K562 (cell line): ENCODE measurements at regions not wholly inside any gene's neighbourhood (a gene's known extent, or its start where the extent isn't known, plus 50 kb on each side); places are given as distances from the start of the nearest gene placed in this dataset.

Source experiments
- ATAC-seq: fragments of 200-7000 bp; cut with Tn5 transposase; 3 replicates; pipeline ENCODE4 v1.9.1; 2020; ENCODE audit warnings: moderate library complexity
- BruUV-seq: library from RNA; stranded (reverse); fragments of 400-500 nt; replicated peaks from 2 replicates; lab custom pipeline; 2021; lab: Mats Ljungman, UMichigan
- CTCF ChIA-PET: fragments of 300-600 bp; formaldehyde crosslinking; extraction: SDS; loops from one replicate; lab custom pipeline; 2021; ENCODE audit warnings: low intra/inter-chr PET ratio; lab: Yijun Ruan, JAX
- POLR2A ChIA-PET: fragments of 300-600, 350-650 bp; sonication (Branson Sonifier 250); formaldehyde crosslinking; extraction: SDS; loops from one replicate; lab custom pipeline; 2021; ENCODE audit warnings: antibody characterized with exemption, inconsistent platforms; lab: Yijun Ruan, JAX
- DNase-seq, 4 experiments: peaks; one replicate each; pipeline versions ENCODE4 v3.0.0 to v3.0.0-alpha.2; 2011 to 2018; ENCODE audit warnings: low spot score in 3 of 4, mixed read lengths in 3 of 4; ENCODE audit errors: extremely low read depth in 1 of 4
- FAIRE-seq: peaks from 2 replicates; lab custom pipeline; 2011; peaks lifted over from hg19 to GRCh38; lab: Jason Lieb, UNC
- H2AFZ ChIP-seq: 2 replicates; pipeline ENCODE4 v1.6.0; 2011; ENCODE audit warnings: low read depth, low read length, control low read depth, inconsistent platforms
- H3K27ac ChIP-seq: fragments of 200-600 bp; 3 replicates; pipeline ENCODE4 v1.8.0; 2011; ENCODE audit warnings: low read depth, mild to moderate bottlenecking, control low read depth, inconsistent platforms, low read length, moderate library complexity, mixed read lengths; ENCODE audit errors: extremely low read depth
- H3K27me3 ChIP-seq, 2 experiments: fragments of 300-600 bp in 1 of 2; 2 replicates in 1 of 2; 3 replicates in 1 of 2; pipeline versions ENCODE4 v1.6.0 to v1.8.0; 2011; ENCODE audit warnings: inconsistent platforms in 2 of 2, low read length in 2 of 2, mild to moderate bottlenecking in 1 of 2, mixed read lengths in 1 of 2, moderate library complexity in 1 of 2; ENCODE audit not compliant: control insufficient read depth in 2 of 2, insufficient read depth in 2 of 2
- H3K36me3 ChIP-seq: fragments of 300-600 bp; 3 replicates; pipeline ENCODE4 v1.8.0; 2011; ENCODE audit warnings: mild to moderate bottlenecking, low read length, inconsistent platforms; ENCODE audit not compliant: control insufficient read depth, insufficient read depth
- H3K4me1 ChIP-seq, 2 experiments: fragments of 200-600 bp in 1 of 2; replicated peaks in 1 of 2; 2 replicates in 1 of 2; 3 replicates in 1 of 2; pipeline versions ENCODE4 v1.5.1 to v1.8.0; 2011; ENCODE audit warnings: inconsistent platforms in 2 of 2, low read length in 2 of 2, mild to moderate bottlenecking in 1 of 2, mixed read lengths in 1 of 2, moderate library complexity in 1 of 2; ENCODE audit not compliant: control insufficient read depth in 2 of 2, insufficient read depth in 2 of 2
- H3K4me2 ChIP-seq: 2 replicates; pipeline ENCODE4 v1.6.1; 2011; ENCODE audit warnings: low read length, control low read depth, inconsistent platforms, mixed read lengths; ENCODE audit not compliant: insufficient read depth
- H3K4me3 ChIP-seq: fragments of 200-600 bp; sonication (generic), shearing (Covaris generic); 2 replicates; pipeline ENCODE4 v1.5.1; 2016; ENCODE audit warnings: control low read depth, inconsistent platforms
- H3K79me2 ChIP-seq: fragments of 200-600 bp; 3 replicates; pipeline ENCODE4 v1.8.0; 2011; ENCODE audit warnings: low read length, inconsistent platforms; ENCODE audit not compliant: control insufficient read depth, insufficient read depth
- H3K9ac ChIP-seq, 2 experiments: 2 replicates each; pipeline versions ENCODE4 v1.6.0 to v1.6.1; 2011; ENCODE audit warnings: low read depth in 2 of 2, low read length in 2 of 2, control low read depth in 1 of 2, inconsistent platforms in 1 of 2, mild to moderate bottlenecking in 1 of 2, mixed read lengths in 1 of 2; ENCODE audit not compliant: insufficient read depth in 1 of 2
- H3K9me1 ChIP-seq: one replicate; pipeline ENCODE4 v1.6.0; 2011; ENCODE audit warnings: inconsistent platforms, mild to moderate bottlenecking, low read length, moderate library complexity; ENCODE audit not compliant: control insufficient read depth, insufficient read depth
- H3K9me3 ChIP-seq: replicated peaks from 2 replicates; pipeline ENCODE4 v1.5.1; 2011; ENCODE audit warnings: low read depth, low read length, inconsistent platforms; ENCODE audit not compliant: control insufficient read depth, insufficient read depth
- H4K20me1 ChIP-seq: replicated peaks from 2 replicates; pipeline ENCODE4 v1.6.1; 2011; ENCODE audit warnings: low read length, inconsistent platforms, mixed read lengths; ENCODE audit not compliant: control insufficient read depth, insufficient read depth
- ATF1 ChIP-seq, 2 experiments: fragments of 450-650 bp in 1 of 2; IDR thresholded peaks; 2 replicates each; pipeline ENCODE4 v1.6.1; 2016; ENCODE audit warnings: missing compliant biosample characterization in 1 of 2, missing genetic modification characterization in 1 of 2
- CBFA2T3 ChIP-seq: fragments of 450-650 bp; IDR thresholded peaks from 2 replicates; pipeline ENCODE4 v1.6.1; 2017
- DDX20 ChIP-seq: fragments of 450-650 bp; IDR thresholded peaks from 2 replicates; pipeline ENCODE4 v1.6.1; 2016; ENCODE audit warnings: missing genetic modification characterization, low read depth, mild to moderate bottlenecking, missing compliant biosample characterization, moderate library complexity
- IRF1 ChIP-seq: sonication (generic); formaldehyde crosslinking; IDR thresholded peaks from 2 replicates; pipeline ENCODE4 v1.8.0; 2022; ENCODE audit warnings: missing genetic modification reagents, mild to moderate bottlenecking, borderline replicate concordance
- NFATC3 ChIP-seq: fragments of 450-650 bp; IDR thresholded peaks from 2 replicates; pipeline ENCODE4 v1.6.1; 2017; ENCODE audit warnings: mild to moderate bottlenecking
- NFE2 ChIP-seq: IDR thresholded peaks from 2 replicates; pipeline ENCODE4 v1.6.1; 2014; ENCODE audit warnings: antibody characterized with exemption, low read depth
- NFIC ChIP-seq: fragments of 450-650 bp; IDR thresholded peaks from 2 replicates; pipeline ENCODE4 v1.6.1; 2017; ENCODE audit warnings: mild to moderate bottlenecking, inconsistent platforms
- PCBP1 ChIP-seq: fragments of 200-400 bp; formaldehyde crosslinking; IDR thresholded peaks from 2 replicates; pipeline ENCODE4 v1.6.1; 2018; ENCODE audit warnings: mild to moderate bottlenecking, low read depth, low read length; ENCODE audit not compliant: poor library complexity, severe bottlenecking
- PHF8 ChIP-seq: fragments of 200-600 bp; sonication (generic); IDR thresholded peaks from 2 replicates; pipeline ENCODE4 v1.6.1; 2012; ENCODE audit warnings: mixed run types, mild to moderate bottlenecking, inconsistent platforms, low read length, moderate library complexity, borderline replicate concordance
- STAT6 ChIP-seq: sonication (generic); formaldehyde crosslinking; IDR thresholded peaks from 2 replicates; pipeline ENCODE4 v1.8.1; 2023; ENCODE audit warnings: mild to moderate bottlenecking, missing genetic modification reagents
- ZNF766 ChIP-seq: fragments of 200-800 bp; sonication (Bioruptor generic); conservative IDR thresholded peaks from 2 replicates; pipeline ENCODE4 v1.6.1; 2016; ENCODE audit warnings: missing genetic modification characterization, missing compliant biosample characterization
- WGBS: fragments of 100-300 bp; shearing (Covaris generic); methylation state at CpG from one replicate; pipeline ENCODE4 v1.1.6; 2016; ENCODE audit warnings: low coverage, mixed read lengths; ENCODE audit not compliant: insufficient coverage; ENCODE audit errors: missing lambda C conversion rate; 5-methylcytosine and 5-hydroxymethylcytosine counted together
- in situ Hi-C: fragments of 300-500 bp; cut with MboI; formaldehyde crosslinking; loops from 4 replicates; pipeline ENCODE4 v1.15.0; 2018; ENCODE audit warnings: inconsistent platforms, mixed read lengths
- intact Hi-C: fragments of 100-400 bp; cut with micrococcal nuclease; formaldehyde crosslinking; loops from 2 replicates; pipeline ENCODE4 v1.14.2; 2022

- TF ChIP-seq STAT6 (CRISPR knock-in tag): no peak
These were observed 98.7 kb downstream of the CPZ start (continued) for GRCh38 chr4:8691151-8691775.

DNA sequence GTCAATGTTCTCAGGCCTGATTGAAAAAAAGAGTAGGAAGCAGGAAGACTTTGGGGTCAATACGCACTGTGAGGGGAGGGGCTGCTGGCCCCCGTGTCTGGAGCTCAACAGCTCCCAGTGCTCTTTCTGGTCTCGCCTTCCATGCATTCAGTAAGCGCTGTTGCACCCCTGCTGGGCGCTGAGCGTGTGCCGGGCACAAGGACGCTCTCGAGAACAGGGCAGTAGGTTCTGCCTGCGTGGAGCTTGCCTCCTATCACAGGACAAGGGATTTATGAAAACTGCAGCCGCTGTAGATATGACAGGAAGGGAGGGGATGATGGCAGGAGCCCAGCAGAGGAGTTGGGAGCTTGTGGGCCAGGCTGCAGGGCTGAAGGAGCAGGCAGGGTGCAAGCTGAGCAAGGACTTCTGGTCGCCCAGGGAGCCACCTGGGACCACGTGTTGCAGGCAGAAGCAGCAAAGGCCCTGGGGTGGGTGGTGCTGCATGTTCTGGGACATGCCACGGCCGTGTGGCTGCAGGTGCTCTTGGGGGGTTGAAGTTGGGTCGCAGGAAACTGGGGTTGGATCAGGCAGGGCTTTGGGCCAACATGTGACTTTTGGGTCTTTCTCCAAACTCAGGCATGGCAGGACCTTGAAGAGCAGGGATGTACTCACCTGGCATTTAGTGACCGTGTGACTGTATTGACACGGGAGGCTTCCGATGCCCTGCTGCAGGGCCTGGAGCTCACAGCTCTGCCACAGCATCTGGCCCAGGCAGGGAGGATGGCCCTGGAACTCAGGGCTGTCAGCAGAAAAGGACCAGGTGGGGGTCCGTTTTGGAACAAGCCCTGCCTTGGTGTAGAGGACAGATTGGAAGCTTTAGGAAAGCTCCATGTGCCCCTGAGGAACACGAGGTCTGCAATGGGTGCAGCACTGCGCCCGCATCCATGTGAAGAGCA lies 97.9 kb downstream of the CPZ start:
- Histone ChIP-seq H3K27me3 (peaks cover 2 to 50% of the 10 kb centered on the region in 2 experiments; a peak in 3 of 5 replicates), H3K27ac (no peak overlapping the region), H3K9ac (no peak overlapping the region), H3K9me1 (no peaks in the 10 kb centered on the region), H3K4me1 (peaks cover 0 to 4% of the 10 kb centered on the region in 2 experiments; a peak in 2 of 5 replicates), H3K4me2 (no peak overlapping the region), H3K79me2 (no peaks in the 10 kb centered on the region), H3K36me3 (no peaks in the 10 kb centered on the region), H4K20me1 (peaks cover 16% of the 10 kb centered on the region; the same call in 1 of the 2 replicates), H3K4me3 (no peak overlapping the region), H3K9me3 (no peaks in the 10 kb centered on the region), H2AFZ (no peak overlapping the region)
- no TSS peak for BruUV-seq
- no peak for TF ChIP-seq PCBP1
- no peak for TF ChIP-seq NFATC3
- TF ChIP-seq NFE2: no peak
- no peak for TF ChIP-seq ATF1 (CRISPR knock-in tag; IDR thresholded peaks at IDR 0.05)
- no peak for TF ChIP-seq ATF1 (tag; IDR thresholded peaks at IDR 0.05)
- TF ChIP-seq CBFA2T3: no peak
- TF ChIP-seq PHF8: no peak
- TF ChIP-seq ZNF766 (CRISPR knock-in tag): no peak
- no peak for TF ChIP-seq IRF1 (CRISPR knock-in tag)
- no peak for TF ChIP-seq DDX20 (tag)
- TF ChIP-seq NFIC: no peak
- DNase-seq (no peak), FAIRE-seq (no peak), ATAC-seq (no peak)
- intact Hi-C loops: no loop called here
- POLR2A ChIA-PET: interaction anchor here (0.9 to 1.3 kb wide), 3 partner anchors 9 to 30 kb away, joined by 3 read pairs; no protein-coding TSS in a partner anchor
- in situ Hi-C loops: no loop called here
- under 1% methylated on average over 22 of the region's 23 CpGs for WGBS
- CTCF ChIA-PET: no interaction called here
